ENCODE measurements at regions not wholly inside any gene's neighbourhood (a gene's known extent, or its start where the extent isn't known, plus 50 kb on each side); places are given as distances from the start of the nearest gene placed in this dataset.

- no peak for TF ChIP-seq CTCF (IDR thresholded peaks at IDR 0.05)
- TF ChIP-seq POLR2A (IDR thresholded peaks at IDR 0.05): no peak
These were observed 181.8 kb downstream of the RRAGC start for GRCh38 chr1:38677756-38678155.
